GM12878 (cell line): ENCODE measurements at regions not wholly inside any gene's neighbourhood (a gene's known extent, or its start where the extent isn't known, plus 50 kb on each side); places are given as distances from the start of the nearest gene placed in this dataset.

Source experiments
- ATAC-seq: fragments of 200-7000 bp; cut with Tn5 transposase; 3 replicates; pipeline ENCODE4 v1.9.1; 2020; ENCODE audit warnings: mild to moderate bottlenecking, moderate library complexity
- BruUV-seq: library from RNA; stranded (reverse); fragments of 400-500 nt; replicated peaks from 2 replicates; lab custom pipeline; 2021; lab: Mats Ljungman, UMichigan
- CTCF ChIA-PET: fragments of 300-600 bp; sonication (Branson Sonifier 250); formaldehyde crosslinking; extraction: SDS; loops from one replicate; lab custom pipeline; 2021; ENCODE audit warnings: inconsistent platforms; lab: Yijun Ruan, JAX
- POLR2A ChIA-PET: fragments of 350-600 bp; formaldehyde crosslinking; extraction: SDS; loops from one replicate; lab custom pipeline; 2021; ENCODE audit warnings: inconsistent platforms; lab: Charles Lee
- RAD21 ChIA-PET: fragments of 300-600 bp; sonication (Branson Sonifier 250); formaldehyde crosslinking; loops from one replicate; lab custom pipeline; 2023; ENCODE audit warnings: antibody characterized with exemption; ENCODE audit not compliant: unreplicated experiment; lab: Charles Lee
- SMC1A ChIA-PET: fragments of 300-600 bp; sonication (Branson Sonifier 250); formaldehyde crosslinking; loops from one replicate; lab custom pipeline; 2023; ENCODE audit not compliant: unreplicated experiment, uncharacterized antibody; lab: Charles Lee
- DNase-seq: peaks from one replicate; pipeline ENCODE4 v3.0.0-alpha.2; 2011; ENCODE audit warnings: low read depth, low spot score
- FAIRE-seq: peaks from 3 replicates; lab custom pipeline; 2011; peaks lifted over from hg19 to GRCh38; lab: Jason Lieb, UNC
- H2AFZ ChIP-seq: 2 replicates; pipeline ENCODE4 v1.6.0; 2011; ENCODE audit warnings: low read depth, low read length, control low read depth; ENCODE audit not compliant: control insufficient read depth
- H3K27ac ChIP-seq: 2 replicates; pipeline ENCODE4 v1.5.1; 2011; ENCODE audit warnings: control low read depth; ENCODE audit not compliant: control insufficient read depth, insufficient read depth
- H3K27me3 ChIP-seq, 2 experiments: replicated peaks in 1 of 2; 2 replicates each; pipeline versions ENCODE4 v1.6.0 to v1.6.1; 2011; ENCODE audit warnings: low read length in 1 of 2; ENCODE audit not compliant: control insufficient read depth in 2 of 2, insufficient read depth in 2 of 2
- H3K36me3 ChIP-seq, 2 experiments: 2 replicates each; pipeline ENCODE4 v1.5.1; 2011; ENCODE audit warnings: low read length in 1 of 2; ENCODE audit not compliant: control insufficient read depth in 2 of 2, insufficient read depth in 2 of 2
- H3K4me1 ChIP-seq: 2 replicates; pipeline ENCODE4 v1.6.1; 2011; ENCODE audit warnings: mild to moderate bottlenecking, low read length, moderate library complexity, mixed read lengths; ENCODE audit not compliant: control insufficient read depth, insufficient read depth
- H3K4me2 ChIP-seq: 2 replicates; pipeline ENCODE4 v1.6.0; 2011; ENCODE audit warnings: control low read depth; ENCODE audit not compliant: control insufficient read depth, insufficient read depth
- H3K4me3 ChIP-seq: fragments of 200-600 bp; sonication (generic); 2 replicates; pipeline ENCODE4 v1.5.1; 2016
- H3K79me2 ChIP-seq: 2 replicates; pipeline ENCODE4 v1.6.0; 2011; ENCODE audit warnings: low read length; ENCODE audit not compliant: control insufficient read depth, insufficient read depth
- H3K9ac ChIP-seq: 2 replicates; pipeline ENCODE4 v1.8.0; 2011; ENCODE audit warnings: low read length, control low read depth, mixed read lengths; ENCODE audit not compliant: control insufficient read depth, insufficient read depth
- H3K9me3 ChIP-seq: replicated peaks from 3 replicates; pipeline ENCODE4 v1.5.1; 2011; ENCODE audit warnings: mild to moderate bottlenecking, low read length; ENCODE audit not compliant: control insufficient read depth, insufficient read depth
- H4K20me1 ChIP-seq: 2 replicates; pipeline ENCODE4 v1.6.0; 2011; ENCODE audit not compliant: control insufficient read depth, insufficient read depth
- CBX5 ChIP-seq: sonication (generic); IDR thresholded peaks from 2 replicates; pipeline ENCODE4 v1.6.1; 2016; ENCODE audit warnings: low read depth, moderate library complexity, mild to moderate bottlenecking, inconsistent platforms
- IKZF1 ChIP-seq: fragments of 450-650 bp; conservative IDR thresholded peaks from 2 replicates; pipeline ENCODE4 v1.6.1; 2017; ENCODE audit warnings: antibody characterized with exemption, mild to moderate bottlenecking
- LARP7 ChIP-seq: fragments of 450-650 bp; IDR thresholded peaks from 2 replicates; pipeline ENCODE4 v1.6.1; 2017; ENCODE audit warnings: mild to moderate bottlenecking
- NFXL1 ChIP-seq: fragments of 450-650 bp; IDR thresholded peaks from 2 replicates; pipeline ENCODE4 v1.6.1; 2017; ENCODE audit warnings: antibody characterized with exemption, mild to moderate bottlenecking, borderline replicate concordance
- RBBP5 ChIP-seq: fragments of 200-600 bp; sonication (generic); conservative IDR thresholded peaks from 2 replicates; pipeline ENCODE4 v1.6.1; 2016
- SMAD1 ChIP-seq: fragments of 450-650 bp; IDR thresholded peaks from 2 replicates; pipeline ENCODE4 v1.6.1; 2018; ENCODE audit warnings: mild to moderate bottlenecking, low read depth; ENCODE audit not compliant: partially characterized antibody
- SMAD5 ChIP-seq: IDR thresholded peaks from 2 replicates; pipeline ENCODE4 v1.6.1; 2016; ENCODE audit warnings: antibody characterized with exemption, low read depth
- SMARCA5 ChIP-seq: fragments of 450-650 bp; IDR thresholded peaks from 2 replicates; pipeline ENCODE4 v1.6.1; 2017; ENCODE audit warnings: mild to moderate bottlenecking
- TCF3 ChIP-seq: IDR thresholded peaks from 2 replicates; pipeline ENCODE4 v1.6.1; 2012; ENCODE audit warnings: low read depth, mild to moderate bottlenecking, low read length, borderline replicate concordance; ENCODE audit not compliant: insufficient read depth
- TCF7 ChIP-seq: IDR thresholded peaks from 2 replicates; pipeline ENCODE4 v1.6.1; 2014; ENCODE audit warnings: antibody characterized with exemption, borderline replicate concordance
- YBX1 ChIP-seq: fragments of 450-650 bp; IDR thresholded peaks from 2 replicates; pipeline ENCODE4 v1.6.1; 2016; ENCODE audit warnings: antibody characterized with exemption
- ZNF274 ChIP-seq: IDR thresholded peaks from one replicate; pipeline ENCODE4 v1.8.0; 2011; ENCODE audit not compliant: insufficient read length, insufficient read depth
- WGBS: methylation state at CpG from one replicate; pipeline ENCODE4 v1.1.6; 2016; ENCODE audit warnings: low lambda C conversion rate; ENCODE audit not compliant: insufficient replicate concordance, insufficient coverage; ENCODE audit errors: missing lambda C conversion rate; 5-methylcytosine and 5-hydroxymethylcytosine counted together
- in situ Hi-C: fragments of 300-500 bp; cut with MboI; formaldehyde crosslinking; loops from 9 replicates; pipeline ENCODE4 v1.14.3; 2018; ENCODE audit warnings: mixed read lengths
- intact Hi-C: fragments of 100-400 bp; cut with micrococcal nuclease; formaldehyde crosslinking; loops from one replicate; pipeline ENCODE4 v1.14.2; 2022; ENCODE audit not compliant: unreplicated experiment

- no TSS peak for BruUV-seq
- H3K9me3 ChIP-seq: no peaks in the 10 kb centered on the region
- ChIA-PET POLR2A (interaction anchor here (0.6 kb wide), 1 partner anchor 998 kb away, joined by 3 read pairs; no protein-coding TSS in a partner anchor), RAD21 (no interaction called here), SMC1A (no interaction called here), CTCF (no interaction called here)
- no peaks in the 10 kb centered on the region for H3K36me3 ChIP-seq
- FAIRE-seq (no peak), DNase-seq (no peak), ATAC-seq (0 out of 3 replicates have a peak, but pooled peaks have one; percentile 24)
- WGBS: 0% methylated on average over 1 of the region's 1 CpG
- H3K4me1 ChIP-seq: no peaks in the 10 kb centered on the region
- H3K79me2 ChIP-seq: no peaks in the 10 kb centered on the region
- no peak overlapping the region for H3K9ac ChIP-seq
- H3K27me3 ChIP-seq: no peaks in the 10 kb centered on the region
- no peak overlapping the region for H3K27ac ChIP-seq
- no peak for TF ChIP-seq TCF3
- TF ChIP-seq TCF7: no peak
- no peak for TF ChIP-seq SMARCA5
- no peak overlapping the region for H3K4me3 ChIP-seq
- in situ Hi-C loops: no loop called here
- H3K4me2 ChIP-seq: no peak overlapping the region
- intact Hi-C loops: no loop called here
- H4K20me1 ChIP-seq: no peaks in the 10 kb centered on the region
- no peak overlapping the region for H2AFZ ChIP-seq
Measured at GRCh38 chr3:132161608-132162007, 126.8 kb upstream of the CPNE4 start.

- Histone ChIP-seq H3K27ac (no peak overlapping the region), H3K9ac (no peak overlapping the region), H3K27me3 (no peaks in the 10 kb centered on the region), H3K4me1 (no peaks in the 10 kb centered on the region), H3K36me3 (no peaks in the 10 kb centered on the region), H3K4me2 (no peak overlapping the region), H3K9me3 (no peaks in the 10 kb centered on the region), H4K20me1 (no peaks in the 10 kb centered on the region), H3K79me2 (no peaks in the 10 kb centered on the region), H2AFZ (no peak overlapping the region), H3K4me3 (no peak overlapping the region)
- no TSS peak for BruUV-seq
- intact Hi-C loops (no loop called here), in situ Hi-C loops (no loop called here)
- no peak for FAIRE-seq
- ChIA-PET CTCF (no interaction called here), POLR2A (no interaction called here), RAD21 (no interaction called here), SMC1A (no interaction called here)
- DNase-seq: no peak
- ATAC-seq: no peak
- TF ChIP-seq YBX1 (no peak), ZNF274 (no peak), SMARCA5 (no peak), LARP7 (no peak), SMAD1 (no peak), IKZF1 (no peak), TCF7 (no peak), SMAD5 (no peak), NFXL1 (no peak), RBBP5 (no peak), CBX5 (no peak)
- 0% methylated on average over 1 of the region's 1 CpG for WGBS
Measured at GRCh38 chr3:132164469-132165092, 129.8 kb upstream of the CPNE4 start.
